ENCODE measurements at regions not wholly inside any gene's neighbourhood (a gene's known extent, or its start where the extent isn't known, plus 50 kb on each side); places are given as distances from the start of the nearest gene placed in this dataset.

DNA sequence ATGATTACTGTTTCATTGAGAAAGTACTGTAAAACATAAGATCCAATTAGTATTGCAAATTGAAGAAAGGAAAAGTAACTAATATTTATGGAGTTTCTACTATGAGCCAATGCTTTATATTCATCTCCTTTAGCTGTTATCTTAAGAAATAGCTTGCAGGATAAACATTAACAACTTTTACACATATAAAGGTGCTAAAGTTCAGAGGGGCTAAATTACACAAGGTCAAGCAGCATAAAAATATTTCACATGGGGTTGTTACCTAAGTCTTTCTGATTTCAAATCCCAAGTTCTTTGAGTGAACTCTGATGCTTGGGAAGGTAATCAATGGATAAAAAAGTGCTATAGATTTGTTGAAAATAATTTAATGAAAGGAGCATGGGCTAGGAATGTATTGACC, 765.5 kb downstream of the CDH8 start:
- H3K27me3 ChIP-seq = no peaks in the 10 kb centered on the region
- no peaks in the 10 kb centered on the region for H3K9me3 ChIP-seq
- H3K36me3 ChIP-seq = no peaks in the 10 kb centered on the region
- no peak overlapping the region for H3K27ac ChIP-seq
- H3K4me1 ChIP-seq = no peaks in the 10 kb centered on the region
- no peak for DNase-seq (ENCODE audit: low spot score)
- no peak for TF ChIP-seq CTCF (IDR thresholded peaks at IDR 0.05)
- H3K4me3 ChIP-seq = no peak overlapping the region

- H3K27ac ChIP-seq = no peak overlapping the region
- H3K27me3 ChIP-seq = no peaks in the 10 kb centered on the region
- TF ChIP-seq CTCF (IDR thresholded peaks at IDR 0.05) = no peak
- H3K4me1 ChIP-seq = no peaks in the 10 kb centered on the region
- H3K9me3 ChIP-seq = no peaks in the 10 kb centered on the region
- no peak overlapping the region for H3K4me3 ChIP-seq
- DNase-seq (ENCODE audit: low spot score) = no peak
- H3K36me3 ChIP-seq = no peaks in the 10 kb centered on the region
Observed at GRCh38 chr16:61263400-61263799, 772.8 kb downstream of the CDH8 start.

GRCh38 chr16:61261315-61261714, 774.9 kb downstream of the CDH8 start:
- H3K9me3 ChIP-seq = no peaks in the 10 kb centered on the region

GRCh38 chr16:61246592-61246991, 789.6 kb downstream of the CDH8 start:
- no peak for TF ChIP-seq CTCF (IDR thresholded peaks at IDR 0.05)
- Histone ChIP-seq H3K4me3 (no peak overlapping the region), H3K9me3 (no peaks in the 10 kb centered on the region), H3K27me3 (no peaks in the 10 kb centered on the region), H3K36me3 (no peaks in the 10 kb centered on the region), H3K27ac (no peak overlapping the region), H3K4me1 (no peaks in the 10 kb centered on the region)
- DNase-seq (ENCODE audit: low spot score) = no peak

More at GRCh38 chr16:61261315-61261714, 774.9 kb downstream of the CDH8 start:
- DNase-seq (ENCODE audit: low spot score) = no peak
- no peak for TF ChIP-seq CTCF (IDR thresholded peaks at IDR 0.05)
- Histone ChIP-seq H3K4me1 (no peaks in the 10 kb centered on the region), H3K4me3 (no peak overlapping the region), H3K27ac (no peak overlapping the region), H3K36me3 (no peaks in the 10 kb centered on the region), H3K27me3 (no peaks in the 10 kb centered on the region)

GRCh38 chr16:61243954-61244353, 792.3 kb downstream of the CDH8 start:
- Histone ChIP-seq H3K4me3 (no peak overlapping the region), H3K36me3 (no peaks in the 10 kb centered on the region), H3K4me1 (no peaks in the 10 kb centered on the region), H3K9me3 (no peaks in the 10 kb centered on the region), H3K27ac (no peak overlapping the region), H3K27me3 (no peaks in the 10 kb centered on the region)
- no peak for TF ChIP-seq CTCF (IDR thresholded peaks at IDR 0.05)
- no peak for DNase-seq (ENCODE audit: low spot score)

DNA sequence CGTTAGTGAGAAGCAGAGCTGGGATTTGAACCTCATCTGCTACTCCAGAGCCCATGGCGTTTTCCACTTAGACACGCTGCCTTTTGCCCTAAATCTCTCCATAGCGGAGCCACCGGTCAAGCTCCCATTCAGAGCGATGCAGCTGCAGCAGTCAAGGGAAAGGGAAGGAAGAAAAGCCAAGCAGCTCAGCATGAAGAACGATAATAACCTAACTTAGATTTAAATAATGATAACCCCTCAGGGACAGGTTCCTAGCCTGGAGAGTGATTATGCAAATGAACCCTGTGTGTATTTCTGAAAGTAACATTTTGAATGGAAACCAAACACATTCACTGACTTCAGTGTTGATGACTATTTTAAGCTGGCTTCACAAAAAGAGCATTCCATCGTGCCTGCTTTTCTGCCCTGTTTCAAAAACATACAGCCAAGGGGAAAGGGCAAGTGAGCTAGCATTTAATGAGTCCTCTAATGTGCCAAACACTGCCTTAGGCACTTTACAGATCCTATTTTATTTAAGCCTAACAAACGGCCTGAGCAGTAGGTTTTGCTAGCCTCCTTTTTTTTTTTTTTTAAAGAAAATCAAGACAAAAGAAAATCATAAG, 798.3 kb downstream of the CDH8 start:
- DNase-seq (ENCODE audit: low spot score) = no peak
- Histone ChIP-seq H3K36me3 (no peaks in the 10 kb centered on the region), H3K4me3 (no peak overlapping the region), H3K4me1 (no peaks in the 10 kb centered on the region), H3K27me3 (no peaks in the 10 kb centered on the region), H3K27ac (no peak overlapping the region), H3K9me3 (no peaks in the 10 kb centered on the region)
- no peak for TF ChIP-seq CTCF (IDR thresholded peaks at IDR 0.05)
